HEK293 (cell line): ENCODE measurements at regions not wholly inside any gene's neighbourhood (a gene's known extent, or its start where the extent isn't known, plus 50 kb on each side); places are given as distances from the start of the nearest gene placed in this dataset.
"Not testable (repeated sequence)": the region's sequence is repeated elsewhere in the genome, so short reads cannot be mapped to it uniquely, and the experiment has no call there.

ENCODE experiments used
- CTCF ChIA-PET: fragments of 350-600 bp; formaldehyde crosslinking; extraction: SDS; loops from one replicate; lab custom pipeline; 2021; ENCODE audit warnings: antibody characterized with exemption; lab: Yijun Ruan, JAX
- POLR2A ChIA-PET: fragments of 300-600 bp; formaldehyde crosslinking; extraction: SDS; loops from one replicate; lab custom pipeline; 2020; ENCODE audit warnings: antibody characterized with exemption, inconsistent platforms; lab: Yijun Ruan, JAX
- H3K27ac ChIP-seq: fragments of 200-500 bp; sonication (Bioruptor generic); 2 replicates; pipeline ENCODE4 v1.5.1; 2014; ENCODE audit warnings: low read depth, low read length, control low read depth, inconsistent platforms; ENCODE audit errors: extremely low read depth
- H3K36me3 ChIP-seq, 2 experiments: fragments of 200-500 bp in 1 of 2; sonication (Bioruptor generic) in 1 of 2; 1 replicate in 1 of 2; 2 replicates in 1 of 2; pipeline ENCODE4 v1.5.1; 2014 to 2017; ENCODE audit warnings: inconsistent platforms in 2 of 2, low read length in 2 of 2; ENCODE audit not compliant: control insufficient read depth in 2 of 2, insufficient read depth in 1 of 2
- H3K4me1 ChIP-seq: fragments of 200-500 bp; sonication (Bioruptor generic); 2 replicates; pipeline ENCODE4 v1.5.1; 2014; ENCODE audit warnings: mild to moderate bottlenecking, low read length, inconsistent platforms; ENCODE audit not compliant: control insufficient read depth, insufficient read depth
- H3K4me3 ChIP-seq: 2 replicates; pipeline ENCODE4 v1.5.1; 2011; ENCODE audit warnings: low read depth, mild to moderate bottlenecking, control low read depth, low read length, moderate library complexity
- H3K9me3 ChIP-seq: fragments of 200-500 bp; sonication (Bioruptor generic); 2 replicates; pipeline ENCODE4 v1.5.1; 2014; ENCODE audit warnings: low read depth, low read length, inconsistent platforms; ENCODE audit not compliant: control insufficient read depth, insufficient read depth
- BCL11B ChIP-seq: fragments of 450-650 bp; formaldehyde crosslinking; IDR thresholded peaks from 2 replicates; pipeline ENCODE4 v1.5.1; 2016; ENCODE audit warnings: low read depth, missing biosample characterization, missing genetic modification characterization
- EGR2 ChIP-seq: fragments of 450-650 bp; formaldehyde crosslinking; IDR thresholded peaks from 2 replicates; pipeline ENCODE4 v1.5.1; 2016; ENCODE audit warnings: low read depth, missing biosample characterization, missing genetic modification characterization
- GLI4 ChIP-seq: fragments of 450-650 bp; formaldehyde crosslinking; IDR thresholded peaks from 2 replicates; pipeline ENCODE4 v1.5.1; 2016; ENCODE audit warnings: missing biosample characterization, missing genetic modification characterization
- KLF1 ChIP-seq: fragments of 450-650 bp; formaldehyde crosslinking; IDR thresholded peaks from 2 replicates; pipeline ENCODE4 v1.5.1; 2016; ENCODE audit warnings: missing biosample characterization, missing genetic modification characterization
- KLF10 ChIP-seq: fragments of 450-650 bp; IDR thresholded peaks from 2 replicates; pipeline ENCODE4 v1.5.1; 2018; ENCODE audit warnings: missing biosample characterization, mild to moderate bottlenecking, missing genetic modification characterization
- MEIS1 ChIP-seq: sonication (generic); formaldehyde crosslinking; IDR thresholded peaks from 2 replicates; pipeline ENCODE4 v1.8.1; 2022; ENCODE audit warnings: missing genetic modification reagents, mild to moderate bottlenecking, borderline replicate concordance
- MYNN ChIP-seq: fragments of 450-650 bp; formaldehyde crosslinking; IDR thresholded peaks from 2 replicates; pipeline ENCODE4 v1.5.1; 2016; ENCODE audit warnings: missing biosample characterization, missing genetic modification characterization, borderline replicate concordance
- RBAK ChIP-seq: fragments of 450-650 bp; formaldehyde crosslinking; IDR thresholded peaks from 2 replicates; pipeline ENCODE4 v1.5.1; 2016; ENCODE audit warnings: missing biosample characterization, missing genetic modification characterization
- ZBTB17 ChIP-seq: fragments of 450-650 bp; formaldehyde crosslinking; IDR thresholded peaks from 2 replicates; pipeline ENCODE4 v1.5.1; 2016; ENCODE audit warnings: missing biosample characterization, missing genetic modification characterization
- ZFP3 ChIP-seq: fragments of 450-650 bp; formaldehyde crosslinking; IDR thresholded peaks from 2 replicates; pipeline ENCODE4 v1.5.1; 2016; ENCODE audit warnings: low read depth, missing biosample characterization, missing genetic modification characterization
- ZNF157 ChIP-seq: fragments of 450-650 bp; formaldehyde crosslinking; IDR thresholded peaks from 2 replicates; pipeline ENCODE4 v1.5.1; 2016; ENCODE audit warnings: missing biosample characterization, missing genetic modification characterization
- ZNF184 ChIP-seq: fragments of 450-650 bp; IDR thresholded peaks from 2 replicates; pipeline ENCODE4 v1.5.1; 2018; ENCODE audit warnings: missing biosample characterization, mild to moderate bottlenecking, missing genetic modification characterization
- ZNF248 ChIP-seq: fragments of 450-650 bp; formaldehyde crosslinking; IDR thresholded peaks from 2 replicates; pipeline ENCODE4 v1.5.1; 2017; ENCODE audit warnings: missing biosample characterization, missing genetic modification characterization
- ZNF274 ChIP-seq, 2 experiments: fragments of 200-500 bp in 1 of 2; fragments of 450-650 bp in 1 of 2; sonication (Bioruptor generic) in 1 of 2; formaldehyde crosslinking in 1 of 2; IDR thresholded peaks; 2 replicates each; pipeline versions ENCODE4 v1.5.1 to v1.6.1; 2014 to 2016; ENCODE audit warnings: borderline replicate concordance in 1 of 2, inconsistent platforms in 1 of 2, low read length in 1 of 2, missing biosample characterization in 1 of 2, missing genetic modification characterization in 1 of 2
- ZNF292 ChIP-seq: fragments of 450-650 bp; formaldehyde crosslinking; IDR thresholded peaks from 2 replicates; pipeline ENCODE4 v1.5.1; 2016; ENCODE audit warnings: low read depth, missing biosample characterization, missing genetic modification characterization, borderline replicate concordance
- ZNF350 ChIP-seq: fragments of 450-650 bp; formaldehyde crosslinking; IDR thresholded peaks from 2 replicates; pipeline ENCODE4 v1.5.0; 2017; ENCODE audit warnings: missing biosample characterization, mild to moderate bottlenecking, missing genetic modification characterization
- ZNF571 ChIP-seq: fragments of 450-650 bp; formaldehyde crosslinking; IDR thresholded peaks from 2 replicates; pipeline ENCODE4 v1.5.0; 2017; ENCODE audit warnings: missing biosample characterization, missing genetic modification characterization
- ZNF585B ChIP-seq: fragments of 450-650 bp; formaldehyde crosslinking; IDR thresholded peaks from 2 replicates; pipeline ENCODE4 v1.5.1; 2016; ENCODE audit warnings: missing biosample characterization, missing genetic modification characterization
- ZNF600 ChIP-seq: fragments of 450-650 bp; formaldehyde crosslinking; IDR thresholded peaks from 2 replicates; pipeline ENCODE4 v1.5.1; 2016; ENCODE audit warnings: missing biosample characterization, missing genetic modification characterization
- ZNF658 ChIP-seq: fragments of 450-650 bp; formaldehyde crosslinking; IDR thresholded peaks from 2 replicates; pipeline ENCODE4; 2016; ENCODE audit warnings: missing biosample characterization, missing genetic modification characterization
- ZNF677 ChIP-seq: fragments of 450-650 bp; IDR thresholded peaks from 2 replicates; pipeline ENCODE4 v1.5.0; 2018; ENCODE audit warnings: missing biosample characterization, mild to moderate bottlenecking, missing genetic modification characterization, moderate library complexity
- ZSCAN23 ChIP-seq: fragments of 450-650 bp; formaldehyde crosslinking; IDR thresholded peaks from 2 replicates; pipeline ENCODE4 v1.5.1; 2016; ENCODE audit warnings: missing biosample characterization, missing genetic modification characterization
- TF ChIP-seq, protein P1 (sequence below): fragments of 450-650 bp; formaldehyde crosslinking; IDR thresholded peaks from 2 replicates; pipeline ENCODE4 v1.5.1; 2017; ENCODE audit warnings: missing biosample characterization, missing genetic modification characterization
- TF ChIP-seq, protein P2 (sequence below): fragments of 450-650 bp; formaldehyde crosslinking; IDR thresholded peaks from 2 replicates; pipeline ENCODE4 v1.5.1; 2016; ENCODE audit warnings: missing biosample characterization, missing genetic modification characterization
- TF ChIP-seq, protein P3 (sequence below): fragments of 450-650 bp; formaldehyde crosslinking; IDR thresholded peaks from 2 replicates; pipeline ENCODE4 v1.5.1; 2016; ENCODE audit warnings: missing biosample characterization, missing genetic modification characterization

DNA sequence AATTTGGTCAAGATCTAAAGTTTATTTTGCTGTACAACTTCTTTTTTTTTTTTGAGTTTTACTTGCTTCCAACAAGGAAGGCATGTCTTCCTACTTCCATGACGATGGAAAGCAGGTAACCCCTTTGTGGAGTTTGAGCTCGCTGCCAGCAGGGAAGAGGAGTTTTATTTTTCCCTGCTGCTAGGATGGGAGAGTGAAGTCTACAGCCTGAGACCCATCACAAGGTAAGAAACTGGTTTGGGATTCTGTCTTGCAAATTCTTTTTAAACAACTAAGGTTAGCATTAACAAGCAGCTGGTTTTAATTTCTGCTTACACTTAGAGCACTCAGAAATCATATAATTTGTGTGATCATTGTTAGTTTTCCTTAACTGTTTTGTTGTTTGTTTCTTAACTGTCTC lies 108.0 kb upstream of the MAP3K4 start:
- Histone ChIP-seq H3K36me3 (no peaks in the 10 kb centered on the region), H3K4me3 (no peak overlapping the region)
- CTCF ChIA-PET, result interaction anchor here (0.6 to 1.0 kb wide), 3 partner anchors 116 to 535 kb away, joined by 3 to 6 read pairs (median 4); no protein-coding TSS in a partner anchor

DNA sequence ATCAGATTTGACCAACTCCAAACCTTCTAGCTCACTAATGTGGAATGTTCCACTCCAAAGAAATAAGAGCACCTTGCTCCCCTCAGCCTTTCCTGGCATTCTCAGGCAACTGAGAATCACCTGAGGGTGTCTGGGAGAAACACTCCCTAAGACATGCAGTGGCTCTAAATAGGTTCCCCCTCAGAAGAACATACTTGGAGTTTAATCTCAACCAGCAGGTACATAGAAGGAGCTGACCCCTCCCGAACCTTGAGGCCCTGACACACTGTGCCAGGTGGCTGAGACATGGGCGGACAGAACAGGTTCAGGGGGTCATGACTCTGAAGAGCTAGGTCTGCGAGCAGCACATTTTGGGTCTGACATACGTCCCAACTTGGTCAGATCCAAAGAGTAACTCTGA lies 107.6 kb upstream of the MAP3K4 start:
- no peaks in the 10 kb centered on the region for H3K36me3 ChIP-seq
- H3K4me3 ChIP-seq, result no peak overlapping the region
- H3K27ac ChIP-seq, result no peak overlapping the region
- POLR2A ChIA-PET, result no interaction called here
- TF ChIP-seq ZNF658 (tag by site-specific recombination) (no peak), GLI4 (tag by site-specific recombination) (no peak), RBAK (tag by site-specific recombination) (no peak), BCL11B (tag by site-specific recombination) (no peak), ZNF274 (IDR thresholded peaks at IDR 0.05; ENCODE audit: low read length) (no peak), ZNF274 (tag by site-specific recombination; IDR thresholded peaks at IDR 0.05; ENCODE audit: borderline replicate concordance) (no peak)
- TF ChIP-seq, protein P1, sequence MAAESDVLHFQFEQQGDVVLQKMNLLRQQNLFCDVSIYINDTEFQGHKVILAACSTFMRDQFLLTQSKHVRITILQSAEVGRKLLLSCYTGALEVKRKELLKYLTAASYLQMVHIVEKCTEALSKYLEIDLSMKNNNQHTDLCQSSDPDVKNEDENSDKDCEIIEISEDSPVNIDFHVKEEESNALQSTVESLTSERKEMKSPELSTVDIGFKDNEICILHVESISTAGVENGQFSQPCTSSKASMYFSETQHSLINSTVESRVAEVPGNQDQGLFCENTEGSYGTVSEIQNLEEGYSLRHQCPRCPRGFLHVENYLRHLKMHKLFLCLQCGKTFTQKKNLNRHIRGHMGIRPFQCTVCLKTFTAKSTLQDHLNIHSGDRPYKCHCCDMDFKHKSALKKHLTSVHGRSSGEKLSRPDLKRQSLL (tag by site-specific recombination), result no peak
- H3K4me1 ChIP-seq, result no peaks in the 10 kb centered on the region
- CTCF ChIA-PET, result interaction anchor here (0.6 to 1.2 kb wide), 3 partner anchors 45 to 133 kb away, joined by 3 to 6 read pairs (median 4); no protein-coding TSS in a partner anchor
- H3K9me3 ChIP-seq, result no peaks in the 10 kb centered on the region

More for the DNA sequence above, 108.0 kb upstream of the MAP3K4 start:
- H3K9me3 ChIP-seq, result no peaks in the 10 kb centered on the region
- H3K4me1 ChIP-seq, result no peaks in the 10 kb centered on the region
- no peak overlapping the region for H3K27ac ChIP-seq
- POLR2A ChIA-PET, result no interaction called here
- TF ChIP-seq KLF10, result no peak
- TF ChIP-seq ZNF184 (tag by site-specific recombination), result no peak
- no peak for TF ChIP-seq MEIS1 (CRISPR knock-in tag)

DNA sequence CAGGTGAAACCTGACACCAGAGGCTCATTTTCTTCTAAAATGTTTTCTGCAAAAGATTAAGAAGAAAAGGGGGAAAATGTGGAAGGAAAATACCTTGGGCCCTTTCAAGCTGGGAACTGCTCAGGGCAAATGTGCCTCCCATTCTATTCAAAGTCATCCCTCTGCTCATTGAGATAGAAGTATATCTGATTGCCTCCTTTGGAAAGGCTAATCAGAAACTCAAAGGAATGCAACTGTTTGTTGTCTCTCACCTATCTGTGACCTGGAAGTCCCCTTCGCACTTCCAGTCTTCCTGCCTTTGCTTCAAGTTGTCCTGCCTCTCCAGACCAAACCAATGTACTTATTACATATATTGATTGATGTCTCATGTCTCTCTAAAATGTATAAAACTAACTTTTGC lies 102.4 kb upstream of the MAP3K4 start:
- H3K4me3 ChIP-seq, CTCF ChIA-PET, H3K27ac ChIP-seq, H3K36me3 ChIP-seq, H3K9me3 ChIP-seq, H3K4me1 ChIP-seq: not testable (repeated sequence)
- POLR2A ChIA-PET, result interaction anchor here (0.6 kb wide), 1 partner anchor 21 kb away, joined by 4 read pairs; no protein-coding TSS in a partner anchor

DNA sequence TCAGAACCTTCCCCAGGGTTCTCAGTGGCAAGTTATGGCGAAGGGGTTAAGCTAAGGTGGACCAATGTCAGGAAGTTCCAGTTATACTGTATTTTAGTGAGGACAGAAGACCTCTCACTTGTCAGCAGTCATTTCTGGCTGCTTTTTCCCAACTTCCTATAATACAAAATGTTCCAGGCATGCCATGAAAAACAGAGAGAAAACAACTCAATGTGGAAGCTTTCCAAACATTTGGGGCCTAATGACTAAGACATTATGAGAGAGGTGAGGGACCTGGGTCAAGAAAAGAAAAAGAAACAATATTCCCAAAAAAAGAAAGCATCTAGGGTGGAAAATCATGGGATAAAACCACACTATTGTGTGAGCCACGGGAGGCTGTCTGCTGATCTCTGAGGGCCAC lies 99.9 kb upstream of the MAP3K4 start:
- Histone ChIP-seq H3K4me1 (no peaks in the 10 kb centered on the region), H3K27ac (no peak overlapping the region), H3K4me3 (no peak overlapping the region), H3K9me3 (no peaks in the 10 kb centered on the region), H3K36me3 (no peaks in the 10 kb centered on the region)
- ChIA-PET POLR2A (no interaction called here), CTCF (interaction anchor here (1.5 kb wide), 1 partner anchor 479 kb away, joined by 3 read pairs; no protein-coding TSS in a partner anchor)
- TF ChIP-seq ZNF248 (no peak), ZSCAN23 (tag by site-specific recombination) (no peak), ZNF292 (no peak), ZNF677 (no peak), ZNF585B (tag by site-specific recombination) (no peak), ZNF600 (tag by site-specific recombination) (no peak), MEIS1 (CRISPR knock-in tag) (no peak), ZNF350 (tag by site-specific recombination) (no peak), ZNF157 (tag by site-specific recombination) (no peak), ZNF571 (tag by site-specific recombination) (no peak), KLF1 (tag by site-specific recombination) (no peak), EGR2 (tag by site-specific recombination) (no peak), ZFP3 (tag by site-specific recombination) (no peak), MYNN (no peak), ZBTB17 (tag by site-specific recombination) (no peak)
- TF ChIP-seq, protein P2, sequence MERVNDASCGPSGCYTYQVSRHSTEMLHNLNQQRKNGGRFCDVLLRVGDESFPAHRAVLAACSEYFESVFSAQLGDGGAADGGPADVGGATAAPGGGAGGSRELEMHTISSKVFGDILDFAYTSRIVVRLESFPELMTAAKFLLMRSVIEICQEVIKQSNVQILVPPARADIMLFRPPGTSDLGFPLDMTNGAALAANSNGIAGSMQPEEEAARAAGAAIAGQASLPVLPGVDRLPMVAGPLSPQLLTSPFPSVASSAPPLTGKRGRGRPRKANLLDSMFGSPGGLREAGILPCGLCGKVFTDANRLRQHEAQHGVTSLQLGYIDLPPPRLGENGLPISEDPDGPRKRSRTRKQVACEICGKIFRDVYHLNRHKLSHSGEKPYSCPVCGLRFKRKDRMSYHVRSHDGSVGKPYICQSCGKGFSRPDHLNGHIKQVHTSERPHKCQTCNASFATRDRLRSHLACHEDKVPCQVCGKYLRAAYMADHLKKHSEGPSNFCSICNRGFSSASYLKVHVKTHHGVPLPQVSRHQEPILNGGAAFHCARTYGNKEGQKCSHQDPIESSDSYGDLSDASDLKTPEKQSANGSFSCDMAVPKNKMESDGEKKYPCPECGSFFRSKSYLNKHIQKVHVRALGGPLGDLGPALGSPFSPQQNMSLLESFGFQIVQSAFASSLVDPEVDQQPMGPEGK (tag by site-specific recombination), result no peak
- TF ChIP-seq, protein P3, sequence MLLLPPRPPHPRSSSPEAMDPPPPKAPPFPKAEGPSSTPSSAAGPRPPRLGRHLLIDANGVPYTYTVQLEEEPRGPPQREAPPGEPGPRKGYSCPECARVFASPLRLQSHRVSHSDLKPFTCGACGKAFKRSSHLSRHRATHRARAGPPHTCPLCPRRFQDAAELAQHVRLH (tag by site-specific recombination), result no peak
